ENCODE measurements at regions not wholly inside any gene's neighbourhood (a gene's known extent, or its start where the extent isn't known, plus 50 kb on each side); places are given as distances from the start of the nearest gene placed in this dataset.

DNA sequence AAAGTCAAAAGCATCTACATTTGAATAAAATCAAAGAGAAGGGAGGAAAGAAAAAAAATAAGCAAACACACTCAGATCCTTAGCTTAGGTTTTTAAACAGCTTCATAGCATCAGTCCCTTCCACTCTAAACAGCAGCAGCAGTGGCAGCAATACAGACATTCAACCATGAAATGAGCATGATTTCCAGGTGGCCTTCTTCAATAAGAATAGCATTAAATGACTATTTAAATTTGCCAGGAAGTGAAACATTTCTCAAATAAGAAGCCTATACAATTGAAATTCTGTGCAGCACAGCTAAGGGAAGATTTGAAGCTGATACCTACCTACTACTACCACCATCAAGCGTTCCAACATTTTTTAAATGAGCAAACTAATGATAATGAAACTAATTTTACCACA is 138.1 kb upstream of the REG3G start:
- TF ChIP-seq PBX2 (CRISPR knock-in tag; IDR thresholded peaks at IDR 0.05) (no peak), ZBTB33 (CRISPR knock-in tag; IDR thresholded peaks at IDR 0.05) (no peak), NCOR1 (IDR thresholded peaks at IDR 0.05; ENCODE audit: borderline replicate concordance, low read length) (no peak), ATRX (CRISPR knock-in tag; IDR thresholded peaks at IDR 0.05; ENCODE audit: borderline replicate concordance) (no peak), ZNF878 (CRISPR knock-in tag; IDR thresholded peaks at IDR 0.05) (no peak), PHF8 (CRISPR knock-in tag; IDR thresholded peaks at IDR 0.05) (no peak), MLX (CRISPR knock-in tag; IDR thresholded peaks at IDR 0.05) (no peak), CEBPB (IDR thresholded peaks at IDR 0.05; ENCODE audit: borderline replicate concordance, low read depth, low read length) (no peak), ZNF451 (CRISPR knock-in tag; IDR thresholded peaks at IDR 0.05) (no peak)
- TF ChIP-seq, protein P1, sequence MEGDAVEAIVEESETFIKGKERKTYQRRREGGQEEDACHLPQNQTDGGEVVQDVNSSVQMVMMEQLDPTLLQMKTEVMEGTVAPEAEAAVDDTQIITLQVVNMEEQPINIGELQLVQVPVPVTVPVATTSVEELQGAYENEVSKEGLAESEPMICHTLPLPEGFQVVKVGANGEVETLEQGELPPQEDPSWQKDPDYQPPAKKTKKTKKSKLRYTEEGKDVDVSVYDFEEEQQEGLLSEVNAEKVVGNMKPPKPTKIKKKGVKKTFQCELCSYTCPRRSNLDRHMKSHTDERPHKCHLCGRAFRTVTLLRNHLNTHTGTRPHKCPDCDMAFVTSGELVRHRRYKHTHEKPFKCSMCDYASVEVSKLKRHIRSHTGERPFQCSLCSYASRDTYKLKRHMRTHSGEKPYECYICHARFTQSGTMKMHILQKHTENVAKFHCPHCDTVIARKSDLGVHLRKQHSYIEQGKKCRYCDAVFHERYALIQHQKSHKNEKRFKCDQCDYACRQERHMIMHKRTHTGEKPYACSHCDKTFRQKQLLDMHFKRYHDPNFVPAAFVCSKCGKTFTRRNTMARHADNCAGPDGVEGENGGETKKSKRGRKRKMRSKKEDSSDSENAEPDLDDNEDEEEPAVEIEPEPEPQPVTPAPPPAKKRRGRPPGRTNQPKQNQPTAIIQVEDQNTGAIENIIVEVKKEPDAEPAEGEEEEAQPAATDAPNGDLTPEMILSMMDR (CRISPR knock-in tag; IDR thresholded peaks at IDR 0.05) = no peak
- TF ChIP-seq, protein P2, sequence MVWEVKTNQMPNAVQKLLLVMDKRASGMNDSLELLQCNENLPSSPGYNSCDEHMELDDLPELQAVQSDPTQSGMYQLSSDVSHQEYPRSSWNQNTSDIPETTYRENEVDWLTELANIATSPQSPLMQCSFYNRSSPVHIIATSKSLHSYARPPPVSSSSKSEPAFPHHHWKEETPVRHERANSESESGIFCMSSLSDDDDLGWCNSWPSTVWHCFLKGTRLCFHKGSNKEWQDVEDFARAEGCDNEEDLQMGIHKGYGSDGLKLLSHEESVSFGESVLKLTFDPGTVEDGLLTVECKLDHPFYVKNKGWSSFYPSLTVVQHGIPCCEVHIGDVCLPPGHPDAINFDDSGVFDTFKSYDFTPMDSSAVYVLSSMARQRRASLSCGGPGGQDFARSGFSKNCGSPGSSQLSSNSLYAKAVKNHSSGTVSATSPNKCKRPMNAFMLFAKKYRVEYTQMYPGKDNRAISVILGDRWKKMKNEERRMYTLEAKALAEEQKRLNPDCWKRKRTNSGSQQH (CRISPR knock-in tag; IDR thresholded peaks at IDR 0.05; ENCODE audit: low read depth) = no peak
- TF ChIP-seq, protein P3, sequence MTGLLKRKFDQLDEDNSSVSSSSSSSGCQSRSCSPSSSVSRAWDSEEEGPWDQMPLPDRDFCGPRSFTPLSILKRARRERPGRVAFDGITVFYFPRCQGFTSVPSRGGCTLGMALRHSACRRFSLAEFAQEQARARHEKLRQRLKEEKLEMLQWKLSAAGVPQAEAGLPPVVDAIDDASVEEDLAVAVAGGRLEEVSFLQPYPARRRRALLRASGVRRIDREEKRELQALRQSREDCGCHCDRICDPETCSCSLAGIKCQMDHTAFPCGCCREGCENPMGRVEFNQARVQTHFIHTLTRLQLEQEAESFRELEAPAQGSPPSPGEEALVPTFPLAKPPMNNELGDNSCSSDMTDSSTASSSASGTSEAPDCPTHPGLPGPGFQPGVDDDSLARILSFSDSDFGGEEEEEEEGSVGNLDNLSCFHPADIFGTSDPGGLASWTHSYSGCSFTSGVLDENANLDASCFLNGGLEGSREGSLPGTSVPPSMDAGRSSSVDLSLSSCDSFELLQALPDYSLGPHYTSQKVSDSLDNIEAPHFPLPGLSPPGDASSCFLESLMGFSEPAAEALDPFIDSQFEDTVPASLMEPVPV (CRISPR knock-in tag; IDR thresholded peaks at IDR 0.05) = no peak

Data from HepG2 (cell line).